IPS-15b (cell line): ENCODE measurements at regions not wholly inside any gene's neighbourhood (a gene's known extent, or its start where the extent isn't known, plus 50 kb on each side); places are given as distances from the start of the nearest gene placed in this dataset.
A peak's percentile ranks its signal among the peaks of the same experiment; 100 is the strongest.

Experiments used
- H3K27me3 ChIP-seq: one replicate; pipeline ENCODE4 v1.6.1; 2013; ENCODE audit warnings: low read length; ENCODE audit not compliant: control insufficient read depth, insufficient read depth
- H3K36me3 ChIP-seq: one replicate; pipeline ENCODE4 v1.6.1; 2013; ENCODE audit warnings: low read length; ENCODE audit not compliant: control insufficient read depth, insufficient read depth
- H3K4me1 ChIP-seq: one replicate; pipeline ENCODE4 v1.6.1; 2013; ENCODE audit warnings: mild to moderate bottlenecking, low read length; ENCODE audit not compliant: control insufficient read depth, insufficient read depth
- H3K4me3 ChIP-seq: one replicate; pipeline ENCODE4 v1.5.1; 2013; ENCODE audit warnings: low read depth, low read length
- H3K9ac ChIP-seq: one replicate; pipeline ENCODE4 v1.6.1; 2013; ENCODE audit warnings: low read depth, mild to moderate bottlenecking, low read length
- H3K9me3 ChIP-seq: one replicate; pipeline ENCODE4 v1.6.1; 2013; ENCODE audit warnings: mild to moderate bottlenecking, low read length; ENCODE audit not compliant: control insufficient read depth, insufficient read depth

- H3K4me1 ChIP-seq, result no peaks in the 10 kb centered on the region
- peaks cover 6% of the 10 kb centered on the region for H3K27me3 ChIP-seq
- H3K9ac ChIP-seq, result no peak overlapping the region
- H3K36me3 ChIP-seq, result no peaks in the 10 kb centered on the region
- H3K4me3 ChIP-seq, result no peak overlapping the region
- no peaks in the 10 kb centered on the region for H3K9me3 ChIP-seq
Measured at GRCh38 chr6:26307850-26308249, 57.1 kb upstream of the BTN3A2 start.

- H3K4me3 ChIP-seq, result no peak overlapping the region
- H3K27me3 ChIP-seq, result peaks cover 6% of the 10 kb centered on the region
- no peaks in the 10 kb centered on the region for H3K4me1 ChIP-seq
- no peak overlapping the region for H3K9ac ChIP-seq
- H3K9me3 ChIP-seq, result no peaks in the 10 kb centered on the region
- no peaks in the 10 kb centered on the region for H3K36me3 ChIP-seq
Measured at GRCh38 chr6:26309731-26310142, 55.3 kb upstream of the BTN3A2 start.

GRCh38 chr6:26311012-26311384, 54.0 kb upstream of the BTN3A2 start:
- Histone ChIP-seq H3K36me3 (no peaks in the 10 kb centered on the region), H3K9me3 (no peaks in the 10 kb centered on the region), H3K9ac (no peak overlapping the region), H3K27me3 (peaks cover 6% of the 10 kb centered on the region), H3K4me1 (no peaks in the 10 kb centered on the region), H3K4me3 (peak overlapping the region; percentile 75)

DNA sequence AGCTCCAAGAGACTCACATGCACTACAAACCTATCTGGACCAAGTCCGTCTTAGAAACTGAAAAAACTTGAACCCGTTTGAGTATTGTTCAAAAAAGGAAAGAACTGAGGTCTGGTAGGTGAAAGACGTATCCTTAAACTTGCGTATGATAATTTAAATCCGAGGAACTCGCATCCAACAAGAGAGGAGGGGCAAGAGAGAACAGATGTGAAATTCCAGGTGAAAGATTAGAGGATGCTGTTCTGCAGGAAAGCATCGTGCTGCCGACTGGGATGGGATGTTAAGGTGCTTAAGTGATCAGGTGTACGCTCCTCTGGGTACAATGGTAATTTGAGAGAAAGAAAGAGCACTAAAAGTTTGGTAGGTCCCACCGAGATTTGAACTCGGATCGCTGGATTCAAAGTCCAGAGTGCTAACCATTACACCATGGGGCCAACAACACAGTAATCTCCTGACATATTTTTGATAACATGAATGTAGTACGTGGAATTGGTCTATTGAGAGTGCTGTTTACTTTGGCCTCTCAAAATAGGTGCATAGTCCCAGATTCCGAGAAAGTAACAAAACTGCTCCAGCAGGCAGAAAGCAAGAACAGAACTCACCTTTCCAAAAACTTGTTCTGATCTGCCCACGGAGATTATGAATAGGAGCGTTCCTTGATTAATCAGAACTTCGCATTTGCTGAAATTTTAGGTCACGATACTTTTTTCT, 53.5 kb upstream of the BTN3A2 start:
- H3K4me3 ChIP-seq, result peak overlapping the region; percentile 75
- peak overlapping the region; percentile 50 for H3K9ac ChIP-seq
- no peaks in the 10 kb centered on the region for H3K4me1 ChIP-seq
- peaks cover 6% of the 10 kb centered on the region for H3K27me3 ChIP-seq
- H3K9me3 ChIP-seq, result no peaks in the 10 kb centered on the region
- H3K36me3 ChIP-seq, result no peaks in the 10 kb centered on the region

DNA sequence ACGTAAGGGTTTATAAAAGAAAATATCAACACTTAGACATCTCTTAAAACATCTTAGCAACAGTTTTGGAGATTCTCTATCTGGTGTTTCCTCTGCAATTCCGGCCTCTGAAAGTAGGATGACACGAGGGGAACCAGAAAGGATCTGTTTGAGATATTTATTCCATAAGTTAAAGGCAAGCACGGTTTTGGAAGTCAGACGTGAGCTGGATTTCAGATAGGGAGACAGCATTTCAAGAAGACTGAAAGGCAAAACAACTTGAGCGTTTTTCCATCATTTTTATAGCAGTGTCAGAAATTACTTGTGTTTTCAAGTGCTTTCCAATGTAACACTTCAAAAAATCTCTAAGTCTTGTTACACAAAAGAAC, 52.9 kb upstream of the BTN3A2 start:
- peaks cover 6% of the 10 kb centered on the region for H3K27me3 ChIP-seq
- H3K4me1 ChIP-seq, result no peaks in the 10 kb centered on the region
- H3K9me3 ChIP-seq, result no peaks in the 10 kb centered on the region
- H3K9ac ChIP-seq, result no peak overlapping the region
- peak overlapping the region; percentile 75 for H3K4me3 ChIP-seq
- H3K36me3 ChIP-seq, result no peaks in the 10 kb centered on the region

- Histone ChIP-seq H3K4me1 (no peaks in the 10 kb centered on the region), H3K4me3 (peak overlapping the region; percentile 75), H3K36me3 (no peaks in the 10 kb centered on the region), H3K9ac (no peak overlapping the region), H3K9me3 (no peaks in the 10 kb centered on the region), H3K27me3 (peaks cover 6% of the 10 kb centered on the region)
Measured at GRCh38 chr6:26312501-26313397, 52.2 kb upstream of the BTN3A2 start.
